ENCODE measurements at regions not wholly inside any gene's neighbourhood (a gene's known extent, or its start where the extent isn't known, plus 50 kb on each side); places are given as distances from the start of the nearest gene placed in this dataset.
"Not testable (repeated sequence)": the region's sequence is repeated elsewhere in the genome, so short reads cannot be mapped to it uniquely, and the experiment has no call there.

- TF ChIP-seq EZH2 (IDR thresholded peaks at IDR 0.05; ENCODE audit: insufficient read depth, poor library complexity, severe bottlenecking) (peak; percentile 82), EZH2phosphoT487 (IDR thresholded peaks at IDR 0.05; ENCODE audit: insufficient read depth, low read depth) (no peak)
- Histone ChIP-seq H3K9ac (no peak overlapping the region), H2AFZ (0 out of 2 replicates have a peak overlapping the region, but pooled peaks have one; percentile 16), H3K9me2 (ENCODE audit: insufficient read depth) (no peaks in the 10 kb centered on the region), H3K36me3 (ENCODE audit: low read depth) (no peaks in the 10 kb centered on the region), H3K9me3 (ENCODE audit: low read depth) (no peaks in the 10 kb centered on the region), H3K27me3 (replicated peaks; ENCODE audit: insufficient read depth) (peaks cover 45% of the 10 kb centered on the region), H3F3A (ENCODE audit: insufficient read depth) (no peaks in the 10 kb centered on the region), H3K4me3 (peak overlapping the region; percentile 44), H3K4me2 (ENCODE audit: unreplicated experiment) (peak overlapping the region; percentile 49), H4K20me1 (ENCODE audit: insufficient read depth) (no peaks in the 10 kb centered on the region), H3K79me2 (ENCODE audit: insufficient read depth) (no peaks in the 10 kb centered on the region), H3K27ac (no peak overlapping the region), H3K4me1 (ENCODE audit: insufficient read depth) (no peaks in the 10 kb centered on the region)
- no peak for DNase-seq
- 5 to 6% methylated on average over 31 of the region's 31 CpGs for WGBS, 2 experiments (ENCODE audit: low coverage in 1 of 2, low lambda C conversion rate in 2 of 2, missing lambda C conversion rate in 2 of 2)
- in situ Hi-C loops (cut with MboI): no loop called here
These were observed 164.3 kb upstream of the PABPC3 start for GRCh38 chr13:24931450-24932251.

- 66 to 75% methylated on average over 15 of the region's 15 CpGs for whole genome bisulfite sequencing, 2 experiments (ENCODE audit: low coverage in 1 of 2, low lambda C conversion rate in 2 of 2, missing lambda C conversion rate in 2 of 2)
- H3K79me2 ChIP-seq (ENCODE audit: insufficient read depth); H2AFZ ChIP-seq; in situ Hi-C loops (cut with MboI); H3K9ac ChIP-seq; H3K9me3 ChIP-seq (ENCODE audit: low read depth); H3K36me3 ChIP-seq (ENCODE audit: low read depth); H3K27ac ChIP-seq; H4K20me1 ChIP-seq (ENCODE audit: insufficient read depth); H3K9me2 ChIP-seq (ENCODE audit: insufficient read depth); DNase-seq; H3F3A ChIP-seq (ENCODE audit: insufficient read depth); H3K4me1 ChIP-seq (ENCODE audit: insufficient read depth); H3K4me2 ChIP-seq (ENCODE audit: unreplicated experiment); H3K4me3 ChIP-seq: not testable (repeated sequence)
- peaks cover 45% of the 10 kb centered on the region for H3K27me3 ChIP-seq (replicated peaks; ENCODE audit: insufficient read depth)
These were observed 162.6 kb upstream of the PABPC3 start for GRCh38 chr13:24933106-24934023.

GRCh38 chr13:24934024-24934385 lies 161.9 kb upstream of the PABPC3 start:
- H3K27ac ChIP-seq; H3F3A ChIP-seq (ENCODE audit: insufficient read depth); H3K9me3 ChIP-seq (ENCODE audit: low read depth); in situ Hi-C loops (cut with MboI); H3K4me1 ChIP-seq (ENCODE audit: insufficient read depth); DNase-seq; H3K9me2 ChIP-seq (ENCODE audit: insufficient read depth); H2AFZ ChIP-seq; H4K20me1 ChIP-seq (ENCODE audit: insufficient read depth); H3K4me3 ChIP-seq; H3K79me2 ChIP-seq (ENCODE audit: insufficient read depth); H3K9ac ChIP-seq; H3K36me3 ChIP-seq (ENCODE audit: low read depth); H3K4me2 ChIP-seq (ENCODE audit: unreplicated experiment): not testable (repeated sequence)
- peaks cover 40% of the 10 kb centered on the region for H3K27me3 ChIP-seq (replicated peaks; ENCODE audit: insufficient read depth)
- 64 to 74% methylated on average over 3 to 4 of the region's 4 CpGs for WGBS, 2 experiments (ENCODE audit: low coverage in 1 of 2, low lambda C conversion rate in 2 of 2, missing lambda C conversion rate in 2 of 2)

GRCh38 chr13:24938966-24939365 lies 157.0 kb upstream of the PABPC3 start:
- 56 to 58% methylated on average over 6 of the region's 6 CpGs for WGBS, 2 experiments (ENCODE audit: low coverage in 1 of 2, low lambda C conversion rate in 2 of 2, missing lambda C conversion rate in 2 of 2)
- in situ Hi-C loops (cut with MboI): no loop called here
- no peak for TF ChIP-seq EZH2phosphoT487 (IDR thresholded peaks at IDR 0.05; ENCODE audit: insufficient read depth, low read depth)
- TF ChIP-seq EZH2 (IDR thresholded peaks at IDR 0.05; ENCODE audit: insufficient read depth, poor library complexity, severe bottlenecking): no peak
- Histone ChIP-seq H3K4me3 (no peak overlapping the region), H3K27me3 (replicated peaks; ENCODE audit: insufficient read depth) (no peaks in the 10 kb centered on the region), H3K4me2 (ENCODE audit: unreplicated experiment) (no peak overlapping the region), H3K36me3 (ENCODE audit: low read depth) (no peaks in the 10 kb centered on the region), H2AFZ (no peak overlapping the region), H3K27ac (no peak overlapping the region), H3K9me2 (ENCODE audit: insufficient read depth) (no peaks in the 10 kb centered on the region), H3K9me3 (ENCODE audit: low read depth) (no peaks in the 10 kb centered on the region), H3K4me1 (ENCODE audit: insufficient read depth) (no peaks in the 10 kb centered on the region), H3K9ac (no peak overlapping the region), H3K79me2 (ENCODE audit: insufficient read depth) (no peaks in the 10 kb centered on the region), H4K20me1 (ENCODE audit: insufficient read depth) (no peaks in the 10 kb centered on the region), H3F3A (ENCODE audit: insufficient read depth) (no peaks in the 10 kb centered on the region)
- DNase-seq: no peak

GRCh38 chr13:24941023-24941713 lies 154.8 kb upstream of the PABPC3 start:
- 59 to 69% methylated on average over 6 to 11 of the region's 11 CpGs for WGBS, 2 experiments (ENCODE audit: low coverage in 1 of 2, low lambda C conversion rate in 2 of 2, missing lambda C conversion rate in 2 of 2)
- not testable (repeated sequence) for H3K4me2 ChIP-seq (ENCODE audit: unreplicated experiment); H4K20me1 ChIP-seq (ENCODE audit: insufficient read depth)

More at GRCh38 chr13:24941023-24941713, 154.8 kb upstream of the PABPC3 start:
- H3K4me3 ChIP-seq; DNase-seq; H3F3A ChIP-seq (ENCODE audit: insufficient read depth); H3K79me2 ChIP-seq (ENCODE audit: insufficient read depth); H3K9me3 ChIP-seq (ENCODE audit: low read depth); H3K4me1 ChIP-seq (ENCODE audit: insufficient read depth); H3K36me3 ChIP-seq (ENCODE audit: low read depth); H3K9ac ChIP-seq; H3K27ac ChIP-seq; in situ Hi-C loops (cut with MboI); H3K27me3 ChIP-seq (replicated peaks; ENCODE audit: insufficient read depth); H3K9me2 ChIP-seq (ENCODE audit: insufficient read depth); H2AFZ ChIP-seq: not testable (repeated sequence)

Measured in GM23248 (cell line).